PC-3 (cell line): ENCODE measurements at regions not wholly inside any gene's neighbourhood (a gene's known extent, or its start where the extent isn't known, plus 50 kb on each side); places are given as distances from the start of the nearest gene placed in this dataset.

Source experiments
- ATAC-seq: fragments of 200-7000 bp; cut with Tn5 transposase; 2 replicates; pipeline ENCODE4 v1.9.1; 2020; ENCODE audit warnings: mild to moderate bottlenecking, moderate library complexity
- BruUV-seq: library from RNA; stranded (reverse); fragments of 400-500 nt; replicated peaks from 2 replicates; lab custom pipeline; 2021; lab: Mats Ljungman, UMichigan
- CTCF ChIA-PET: fragments of 300-600 bp; sonication (Branson Sonifier 250); formaldehyde crosslinking; loops from one replicate; lab custom pipeline; 2022; ENCODE audit warnings: antibody characterized with exemption; lab: Charles Lee
- POLR2A ChIA-PET: fragments of 300-600 bp; sonication (Branson Sonifier 250); formaldehyde crosslinking; loops from one replicate; lab custom pipeline; 2022; ENCODE audit warnings: antibody characterized with exemption; ENCODE audit not compliant: unreplicated experiment; lab: Charles Lee
- DNase-seq: peaks from one replicate; pipeline ENCODE4 v3.0.0-alpha.2; 2015
- H2AFZ ChIP-seq: fragments of 300-600 bp; sonication (generic); 2 replicates; pipeline ENCODE4 v1.6.0; 2016; ENCODE audit warnings: antibody characterized with exemption, low read length
- H3F3A ChIP-seq: fragments of 300-600 bp; sonication (generic); one replicate; pipeline ENCODE4 v1.6.0; 2017; ENCODE audit warnings: antibody characterized with exemption, low read length, control low read depth, mild to moderate bottlenecking; ENCODE audit not compliant: unreplicated experiment
- H3K27ac ChIP-seq: fragments of 300-600 bp; sonication (generic); 2 replicates; pipeline ENCODE4 v1.5.1; 2016; ENCODE audit warnings: mild to moderate bottlenecking, low read length
- H3K27me3 ChIP-seq: fragments of 300-600 bp; sonication (generic); 2 replicates; pipeline ENCODE4 v1.6.1; 2016; ENCODE audit warnings: low read length, mixed read lengths
- H3K36me3 ChIP-seq: fragments of 300-600 bp; sonication (generic); 2 replicates; pipeline ENCODE4 v1.6.1; 2016; ENCODE audit warnings: low read depth, mixed run types, low read length, mixed read lengths
- H3K4me1 ChIP-seq: fragments of 300-600 bp; sonication (generic); 2 replicates; pipeline ENCODE4 v1.5.1; 2016; ENCODE audit warnings: low read length; ENCODE audit not compliant: insufficient read depth
- H3K4me2 ChIP-seq: fragments of 300-600 bp; sonication (generic); 2 replicates; pipeline ENCODE4 v1.6.0; 2016; ENCODE audit warnings: low read length
- H3K4me3 ChIP-seq: fragments of 300-600 bp; sonication (generic); 2 replicates; pipeline ENCODE4 v1.5.1; 2016; ENCODE audit warnings: mild to moderate bottlenecking, low read length, mixed read lengths
- H3K79me2 ChIP-seq: fragments of 300-600 bp; sonication (generic); 2 replicates; pipeline ENCODE4 v1.6.1; 2017; ENCODE audit warnings: low read length, mixed read lengths
- H3K9ac ChIP-seq: fragments of 300-600 bp; sonication (generic); 2 replicates; pipeline ENCODE4 v1.6.0; 2016; ENCODE audit warnings: mild to moderate bottlenecking, low read length
- H3K9me2 ChIP-seq: fragments of 300-600 bp; sonication (generic); replicated peaks from 2 replicates; pipeline ENCODE4 v1.6.1; 2016; ENCODE audit warnings: mixed run types, low read length, mixed read lengths
- H3K9me3 ChIP-seq: fragments of 300-600 bp; sonication (generic); 2 replicates; pipeline ENCODE4 v1.6.1; 2016; ENCODE audit warnings: low read length, mixed read lengths
- H4K20me1 ChIP-seq: fragments of 300-600 bp; sonication (generic); 2 replicates; pipeline ENCODE4 v1.6.1; 2016; ENCODE audit warnings: low read length, mixed read lengths
- CTCF ChIP-seq: fragments of 300-600 bp; sonication (generic); conservative IDR thresholded peaks from 2 replicates; pipeline ENCODE4 v1.5.1; 2017; ENCODE audit warnings: antibody characterized with exemption, low read depth, mild to moderate bottlenecking, low read length
- EZH2 ChIP-seq: fragments of 300-600 bp; sonication (generic); IDR thresholded peaks from one replicate; pipeline ENCODE4 v1.6.1; 2017; ENCODE audit warnings: antibody characterized with exemption, mild to moderate bottlenecking, low read length; ENCODE audit not compliant: unreplicated experiment
- EZH2phosphoT487 ChIP-seq: fragments of 300-600 bp; sonication (generic); IDR thresholded peaks from 2 replicates; pipeline ENCODE4 v1.6.1; 2018; ENCODE audit warnings: mild to moderate bottlenecking, antibody characterized with exemption, low read length, borderline replicate concordance
- intact Hi-C: fragments of 100-400 bp; cut with micrococcal nuclease; formaldehyde crosslinking; loops from 2 replicates; pipeline ENCODE4 v1.9.0; 2023

DNA sequence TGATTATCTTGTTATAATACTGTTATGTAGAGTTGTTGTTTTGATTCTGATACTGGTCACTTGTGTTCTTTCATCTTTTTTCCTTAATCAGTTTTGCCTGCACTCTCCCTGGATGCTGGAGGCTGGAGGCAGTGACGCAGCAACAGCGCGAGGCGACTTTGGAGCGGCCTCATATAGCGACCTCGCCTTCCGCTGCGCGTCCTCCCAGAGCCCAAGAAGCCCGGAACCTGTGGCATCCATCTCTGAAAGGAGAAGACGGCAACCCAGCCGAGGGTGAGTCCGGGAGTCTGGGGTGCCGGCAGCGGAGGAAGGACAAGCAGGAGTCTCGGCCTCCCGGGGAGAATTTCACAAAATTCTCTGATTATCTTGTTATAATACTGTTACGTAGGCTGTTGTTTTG, 161.2 kb downstream of the ZNF33B start:
- H2AFZ ChIP-seq, result no peak overlapping the region
- no peaks in the 10 kb centered on the region for H3F3A ChIP-seq
- intact Hi-C loops, result loop anchor here (5.0 kb wide), 1 partner anchor 75 kb away; no protein-coding TSS in a partner anchor
- H3K27ac ChIP-seq, result no peak overlapping the region
- no peaks in the 10 kb centered on the region for H3K9me3 ChIP-seq
- H3K36me3 ChIP-seq, result peaks cover 6% of the 10 kb centered on the region; the same call in 1 of the 2 replicates
- TF ChIP-seq EZH2phosphoT487 (no peak), EZH2 (no peak), CTCF (no peak)
- H4K20me1 ChIP-seq, result no peaks in the 10 kb centered on the region
- POLR2A ChIA-PET, result no interaction called here
- peak overlapping the region; percentile 78 for H3K4me2 ChIP-seq
- CTCF ChIA-PET, result no interaction called here
- no peaks in the 10 kb centered on the region for H3K4me1 ChIP-seq
- no TSS peak for BruUV-seq
- no peaks in the 10 kb centered on the region for H3K9me2 ChIP-seq
- H3K27me3 ChIP-seq, result no peaks in the 10 kb centered on the region
- DNase-seq, result no peak
- H3K79me2 ChIP-seq, result peaks cover 33% of the 10 kb centered on the region
- no peak for ATAC-seq
- peak overlapping the region; percentile 87 for H3K4me3 ChIP-seq
- H3K9ac ChIP-seq, result no peak overlapping the region

DNA sequence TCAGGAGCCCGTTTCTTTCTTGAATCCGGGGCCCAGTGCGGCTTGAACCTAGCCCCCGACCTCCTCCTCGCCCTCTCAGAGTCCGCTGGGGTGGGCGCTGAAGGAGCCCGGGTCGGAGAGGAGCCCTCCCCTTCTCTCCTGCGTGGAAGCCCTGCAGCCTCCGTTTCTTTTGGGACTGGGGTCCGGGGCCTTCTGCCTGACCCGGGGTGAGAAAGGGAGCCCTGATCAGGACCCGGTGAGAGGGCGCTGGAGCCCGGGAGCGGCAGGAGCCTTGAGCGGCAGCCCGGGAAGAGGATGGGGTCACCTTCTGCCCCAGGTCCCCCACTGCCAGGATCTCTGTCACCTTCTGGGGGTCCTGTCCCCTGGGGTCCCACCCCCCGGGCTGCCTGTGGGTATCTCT, 162.3 kb downstream of the ZNF33B start:
- ChIA-PET POLR2A (no interaction called here), CTCF (no interaction called here)
- intact Hi-C loops, result loop anchor here (5.0 kb wide), 1 partner anchor 76 kb away; no protein-coding TSS in a partner anchor
- peak overlapping the region; percentile 87 for H3K4me3 ChIP-seq
- peak overlapping the region; percentile 78 for H3K4me2 ChIP-seq
- no peak for DNase-seq
- H3K4me1 ChIP-seq, result no peaks in the 10 kb centered on the region
- no peaks in the 10 kb centered on the region for H4K20me1 ChIP-seq
- no peak overlapping the region for H3K27ac ChIP-seq
- no peaks in the 10 kb centered on the region for H3K27me3 ChIP-seq
- peaks cover 6% of the 10 kb centered on the region; the same call in 1 of the 2 replicates for H3K36me3 ChIP-seq
- H3F3A ChIP-seq, result no peaks in the 10 kb centered on the region
- BruUV-seq, result no TSS peak
- peak overlapping the region; percentile 67 for H3K9ac ChIP-seq
- TF ChIP-seq CTCF (no peak), EZH2 (no peak), EZH2phosphoT487 (no peak)
- peak overlapping the region; percentile 75 for H2AFZ ChIP-seq
- no peaks in the 10 kb centered on the region for H3K9me2 ChIP-seq
- H3K9me3 ChIP-seq, result no peaks in the 10 kb centered on the region
- ATAC-seq, result peak; percentile 29
- H3K79me2 ChIP-seq, result peaks cover 33% of the 10 kb centered on the region
